ENCODE measurements at regions not wholly inside any gene's neighbourhood (a gene's known extent, or its start where the extent isn't known, plus 50 kb on each side); places are given as distances from the start of the nearest gene placed in this dataset.
"Not testable (repeated sequence)": the region's sequence is repeated elsewhere in the genome, so short reads cannot be mapped to it uniquely, and the experiment has no call there.

GRCh38 chr11:89545691-89546090, 54.5 kb upstream of the NOX4 start:
- Mint-ChIP-seq H3K27me3 (ENCODE audit: insufficient read depth, unreplicated experiment) (peaks cover 78% of the 10 kb centered on the region), H3K27ac (ENCODE audit: low read depth, unreplicated experiment) (no peak overlapping the region), H3K4me1 (ENCODE audit: insufficient read depth, unreplicated experiment) (no peaks in the 10 kb centered on the region), H3K9me3 (ENCODE audit: unreplicated experiment) (no peaks in the 10 kb centered on the region), H3K36me3 (ENCODE audit: insufficient read depth, unreplicated experiment) (no peaks in the 10 kb centered on the region), H3K4me3 (ENCODE audit: unreplicated experiment) (no peak overlapping the region)
- intact Hi-C loops (cut with micrococcal nuclease), result no loop called here
- no TSS peak for BruUV-seq (replicated peaks)
- CTCF ChIA-PET, result interaction anchor here (0.6 kb wide), 2 partner anchors 272 to 580 kb away, joined by 3 read pairs; no protein-coding TSS in a partner anchor
- POLR2A ChIA-PET, result no interaction called here
- no peak for TF ChIP-seq CTCF (IDR thresholded peaks at IDR 0.05; ENCODE audit: unreplicated experiment)
- DNase-seq (ENCODE audit: unreplicated experiment), result no peak

GRCh38 chr11:89555781-89556180, 64.6 kb upstream of the NOX4 start:
- BruUV-seq (replicated peaks); CTCF ChIA-PET: not testable (repeated sequence)

GRCh38 chr11:89556731-89557707, 65.8 kb upstream of the NOX4 start:
- H3K9me3 Mint-ChIP-seq (ENCODE audit: unreplicated experiment); POLR2A ChIA-PET; intact Hi-C loops (cut with micrococcal nuclease); BruUV-seq (replicated peaks); H3K27ac Mint-ChIP-seq (ENCODE audit: low read depth, unreplicated experiment); H3K4me3 Mint-ChIP-seq (ENCODE audit: unreplicated experiment); DNase-seq (ENCODE audit: unreplicated experiment); H3K4me1 Mint-ChIP-seq (ENCODE audit: insufficient read depth, unreplicated experiment); CTCF ChIA-PET; H3K36me3 Mint-ChIP-seq (ENCODE audit: insufficient read depth, unreplicated experiment): not testable (repeated sequence)
- peaks cover 80% of the 10 kb centered on the region for H3K27me3 Mint-ChIP-seq (ENCODE audit: insufficient read depth, unreplicated experiment)

More at GRCh38 chr11:89555781-89556180, 64.6 kb upstream of the NOX4 start:
- POLR2A ChIA-PET; H3K4me1 Mint-ChIP-seq (ENCODE audit: insufficient read depth, unreplicated experiment); intact Hi-C loops (cut with micrococcal nuclease); H3K27ac Mint-ChIP-seq (ENCODE audit: low read depth, unreplicated experiment); DNase-seq (ENCODE audit: unreplicated experiment); H3K9me3 Mint-ChIP-seq (ENCODE audit: unreplicated experiment); H3K4me3 Mint-ChIP-seq (ENCODE audit: unreplicated experiment); H3K36me3 Mint-ChIP-seq (ENCODE audit: insufficient read depth, unreplicated experiment): not testable (repeated sequence)
- peaks cover 80% of the 10 kb centered on the region for H3K27me3 Mint-ChIP-seq (ENCODE audit: insufficient read depth, unreplicated experiment)

GRCh38 chr11:89560598-89560997, 69.4 kb upstream of the NOX4 start:
- H3K4me1 Mint-ChIP-seq (ENCODE audit: insufficient read depth, unreplicated experiment); intact Hi-C loops (cut with micrococcal nuclease); CTCF ChIA-PET; DNase-seq (ENCODE audit: unreplicated experiment); POLR2A ChIA-PET; H3K36me3 Mint-ChIP-seq (ENCODE audit: insufficient read depth, unreplicated experiment); H3K9me3 Mint-ChIP-seq (ENCODE audit: unreplicated experiment); H3K4me3 Mint-ChIP-seq (ENCODE audit: unreplicated experiment); BruUV-seq (replicated peaks); H3K27ac Mint-ChIP-seq (ENCODE audit: low read depth, unreplicated experiment): not testable (repeated sequence)
- H3K27me3 Mint-ChIP-seq (ENCODE audit: insufficient read depth, unreplicated experiment), result peaks cover 94% of the 10 kb centered on the region

- peaks cover 77% of the 10 kb centered on the region for H3K27me3 Mint-ChIP-seq (ENCODE audit: insufficient read depth, unreplicated experiment)
- CTCF ChIA-PET; H3K27ac Mint-ChIP-seq (ENCODE audit: low read depth, unreplicated experiment); intact Hi-C loops (cut with micrococcal nuclease); POLR2A ChIA-PET; H3K36me3 Mint-ChIP-seq (ENCODE audit: insufficient read depth, unreplicated experiment); H3K4me1 Mint-ChIP-seq (ENCODE audit: insufficient read depth, unreplicated experiment); BruUV-seq (replicated peaks); H3K4me3 Mint-ChIP-seq (ENCODE audit: unreplicated experiment); H3K9me3 Mint-ChIP-seq (ENCODE audit: unreplicated experiment); DNase-seq (ENCODE audit: unreplicated experiment): not testable (repeated sequence)
These were observed 71.6 kb upstream of the NOX4 start for GRCh38 chr11:89562731-89563130.

GRCh38 chr11:89566972-89567371, 75.8 kb upstream of the NOX4 start:
- POLR2A ChIA-PET, result no interaction called here
- Mint-ChIP-seq H3K27ac (ENCODE audit: low read depth, unreplicated experiment) (no peak overlapping the region), H3K4me3 (ENCODE audit: unreplicated experiment) (no peak overlapping the region), H3K27me3 (ENCODE audit: insufficient read depth, unreplicated experiment) (peaks cover 51% of the 10 kb centered on the region), H3K4me1 (ENCODE audit: insufficient read depth, unreplicated experiment) (no peaks in the 10 kb centered on the region), H3K36me3 (ENCODE audit: insufficient read depth, unreplicated experiment) (no peaks in the 10 kb centered on the region), H3K9me3 (ENCODE audit: unreplicated experiment) (no peaks in the 10 kb centered on the region)
- TF ChIP-seq CTCF (IDR thresholded peaks at IDR 0.05; ENCODE audit: unreplicated experiment), result no peak
- BruUV-seq (replicated peaks), result no TSS peak
- intact Hi-C loops (cut with micrococcal nuclease), result no loop called here
- CTCF ChIA-PET, result no interaction called here
- DNase-seq (ENCODE audit: unreplicated experiment), result no peak

- CTCF ChIA-PET; H3K9me3 Mint-ChIP-seq (ENCODE audit: unreplicated experiment); H3K36me3 Mint-ChIP-seq (ENCODE audit: insufficient read depth, unreplicated experiment); H3K27ac Mint-ChIP-seq (ENCODE audit: low read depth, unreplicated experiment); intact Hi-C loops (cut with micrococcal nuclease); POLR2A ChIA-PET; BruUV-seq (replicated peaks); DNase-seq (ENCODE audit: unreplicated experiment); H3K4me1 Mint-ChIP-seq (ENCODE audit: insufficient read depth, unreplicated experiment); H3K4me3 Mint-ChIP-seq (ENCODE audit: unreplicated experiment): not testable (repeated sequence)
- H3K27me3 Mint-ChIP-seq (ENCODE audit: insufficient read depth, unreplicated experiment), result peaks cover 51% of the 10 kb centered on the region
These were observed 78.2 kb upstream of the NOX4 start for GRCh38 chr11:89569387-89569786.

GRCh38 chr11:89571706-89572105, 80.5 kb upstream of the NOX4 start:
- H3K36me3 Mint-ChIP-seq (ENCODE audit: insufficient read depth, unreplicated experiment); POLR2A ChIA-PET; intact Hi-C loops (cut with micrococcal nuclease); DNase-seq (ENCODE audit: unreplicated experiment); BruUV-seq (replicated peaks); H3K27ac Mint-ChIP-seq (ENCODE audit: low read depth, unreplicated experiment); H3K4me3 Mint-ChIP-seq (ENCODE audit: unreplicated experiment); H3K9me3 Mint-ChIP-seq (ENCODE audit: unreplicated experiment); H3K4me1 Mint-ChIP-seq (ENCODE audit: insufficient read depth, unreplicated experiment); CTCF ChIA-PET: not testable (repeated sequence)
- peaks cover 67% of the 10 kb centered on the region for H3K27me3 Mint-ChIP-seq (ENCODE audit: insufficient read depth, unreplicated experiment)
